SU-DHL-6 (cell line): ENCODE measurements at regions not wholly inside any gene's neighbourhood (a gene's known extent, or its start where the extent isn't known, plus 50 kb on each side); places are given as distances from the start of the nearest gene placed in this dataset.

ENCODE experiments used
- CTCF ChIP-seq: fragments of 200-600 bp; sonication (generic); IDR thresholded peaks from one replicate; pipeline ENCODE4 v1.5.1; 2017; ENCODE audit warnings: antibody characterized with exemption, mild to moderate bottlenecking, low read length, moderate library complexity; ENCODE audit not compliant: insufficient read depth, poor library complexity, severe bottlenecking
- EZH2phosphoT487 ChIP-seq: fragments of 200-600 bp; sonication (generic), shearing (Covaris generic); conservative IDR thresholded peaks from 2 replicates; pipeline ENCODE4 v1.6.1; 2018; ENCODE audit warnings: mild to moderate bottlenecking, antibody characterized with exemption, low read length, moderate library complexity, mixed read lengths

- no peak for TF ChIP-seq CTCF
- TF ChIP-seq EZH2phosphoT487, result no peak
Observed at GRCh38 chr2:183868153-183868552, 730.2 kb upstream of the ZNF804A start.
